Tibial nerve (tissue), 3 donors: ENCODE measurements at regions not wholly inside any gene's neighbourhood (a gene's known extent, or its start where the extent isn't known, plus 50 kb on each side); places are given as distances from the start of the nearest gene placed in this dataset.

Experiments
- POLR2A ChIP-seq, 2 donors: fragments of 450-650 bp; IDR thresholded peaks; one replicate each; pipeline ENCODE4 v1.6.1; 2017; ENCODE audit warnings: antibody characterized with exemption in 2 of 2, mild to moderate bottlenecking in 2 of 2, moderate library complexity in 2 of 2
- TF ChIP-seq, protein P1 (sequence below), 5 experiments: fragments of 200-600 bp in 3 of 5; fragments of 450-650 bp in 2 of 5; sonication (generic) in 3 of 5; IDR thresholded peaks; one replicate each; pipeline ENCODE4 v1.5.1; 2016 to 2019; ENCODE audit warnings: antibody characterized with exemption in 5 of 5, mild to moderate bottlenecking in 3 of 5, moderate library complexity in 2 of 5

GRCh38 chr5:161230221-161230620, 316.3 kb downstream of the GABRB2 start:
- TF ChIP-seq, protein P1, sequence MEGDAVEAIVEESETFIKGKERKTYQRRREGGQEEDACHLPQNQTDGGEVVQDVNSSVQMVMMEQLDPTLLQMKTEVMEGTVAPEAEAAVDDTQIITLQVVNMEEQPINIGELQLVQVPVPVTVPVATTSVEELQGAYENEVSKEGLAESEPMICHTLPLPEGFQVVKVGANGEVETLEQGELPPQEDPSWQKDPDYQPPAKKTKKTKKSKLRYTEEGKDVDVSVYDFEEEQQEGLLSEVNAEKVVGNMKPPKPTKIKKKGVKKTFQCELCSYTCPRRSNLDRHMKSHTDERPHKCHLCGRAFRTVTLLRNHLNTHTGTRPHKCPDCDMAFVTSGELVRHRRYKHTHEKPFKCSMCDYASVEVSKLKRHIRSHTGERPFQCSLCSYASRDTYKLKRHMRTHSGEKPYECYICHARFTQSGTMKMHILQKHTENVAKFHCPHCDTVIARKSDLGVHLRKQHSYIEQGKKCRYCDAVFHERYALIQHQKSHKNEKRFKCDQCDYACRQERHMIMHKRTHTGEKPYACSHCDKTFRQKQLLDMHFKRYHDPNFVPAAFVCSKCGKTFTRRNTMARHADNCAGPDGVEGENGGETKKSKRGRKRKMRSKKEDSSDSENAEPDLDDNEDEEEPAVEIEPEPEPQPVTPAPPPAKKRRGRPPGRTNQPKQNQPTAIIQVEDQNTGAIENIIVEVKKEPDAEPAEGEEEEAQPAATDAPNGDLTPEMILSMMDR (IDR thresholded peaks at IDR 0.05): no peak
- TF ChIP-seq POLR2A (IDR thresholded peaks at IDR 0.05): no peak
